ENCODE measurements at regions not wholly inside any gene's neighbourhood (a gene's known extent, or its start where the extent isn't known, plus 50 kb on each side); places are given as distances from the start of the nearest gene placed in this dataset.

DNA sequence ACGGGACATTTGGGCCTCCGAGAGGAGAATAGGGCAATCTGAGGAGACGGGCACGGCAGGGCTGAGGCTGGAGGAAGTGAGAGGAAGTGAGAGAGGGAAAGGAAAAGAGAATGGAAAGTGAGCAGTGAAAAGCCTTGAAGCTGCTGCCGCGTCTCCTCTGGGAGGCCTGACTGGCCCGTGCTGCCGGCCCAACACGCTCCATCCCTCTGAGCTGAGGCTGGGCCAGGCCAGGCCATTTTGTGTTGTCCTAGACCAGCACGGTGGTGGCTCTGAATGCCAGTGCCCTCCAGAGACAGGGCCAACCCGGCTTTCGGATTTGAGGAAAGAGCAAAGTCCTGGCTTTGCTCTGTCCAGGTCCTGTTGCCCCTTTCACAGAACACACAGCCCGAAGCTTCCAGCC lies 361.1 kb upstream of the SHH start:
- CTCF ChIA-PET, result no interaction called here
- TF ChIP-seq, protein P1, sequence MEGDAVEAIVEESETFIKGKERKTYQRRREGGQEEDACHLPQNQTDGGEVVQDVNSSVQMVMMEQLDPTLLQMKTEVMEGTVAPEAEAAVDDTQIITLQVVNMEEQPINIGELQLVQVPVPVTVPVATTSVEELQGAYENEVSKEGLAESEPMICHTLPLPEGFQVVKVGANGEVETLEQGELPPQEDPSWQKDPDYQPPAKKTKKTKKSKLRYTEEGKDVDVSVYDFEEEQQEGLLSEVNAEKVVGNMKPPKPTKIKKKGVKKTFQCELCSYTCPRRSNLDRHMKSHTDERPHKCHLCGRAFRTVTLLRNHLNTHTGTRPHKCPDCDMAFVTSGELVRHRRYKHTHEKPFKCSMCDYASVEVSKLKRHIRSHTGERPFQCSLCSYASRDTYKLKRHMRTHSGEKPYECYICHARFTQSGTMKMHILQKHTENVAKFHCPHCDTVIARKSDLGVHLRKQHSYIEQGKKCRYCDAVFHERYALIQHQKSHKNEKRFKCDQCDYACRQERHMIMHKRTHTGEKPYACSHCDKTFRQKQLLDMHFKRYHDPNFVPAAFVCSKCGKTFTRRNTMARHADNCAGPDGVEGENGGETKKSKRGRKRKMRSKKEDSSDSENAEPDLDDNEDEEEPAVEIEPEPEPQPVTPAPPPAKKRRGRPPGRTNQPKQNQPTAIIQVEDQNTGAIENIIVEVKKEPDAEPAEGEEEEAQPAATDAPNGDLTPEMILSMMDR (IDR thresholded peaks at IDR 0.05; ENCODE audit: control extremely low read depth, extremely low read depth, low read depth, missing control alignments), result no peak
- POLR2A ChIA-PET, result no interaction called here
- DNase-seq (ENCODE audit: extremely low spot score), result no peak

DNA sequence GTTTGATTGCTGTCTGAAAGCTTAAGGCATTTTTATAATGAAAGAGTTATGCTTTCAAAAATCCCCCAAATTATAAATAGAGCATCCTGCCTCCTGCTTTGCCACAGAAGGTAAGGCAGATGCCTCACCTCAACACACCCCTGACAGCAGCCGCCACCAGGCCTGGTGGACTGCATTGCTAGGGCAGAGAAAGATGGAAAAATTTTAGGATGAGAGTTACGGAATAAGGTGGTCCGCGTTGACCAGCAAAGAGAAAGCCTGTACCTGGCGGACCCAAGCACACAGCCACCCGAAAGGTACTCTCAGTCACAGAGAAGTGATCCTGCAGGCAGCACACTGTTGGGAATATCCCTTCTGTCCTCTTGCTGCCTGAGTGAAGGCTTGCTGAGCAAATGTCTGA lies 360.4 kb upstream of the SHH start:
- DNase-seq (ENCODE audit: extremely low spot score), result no peak
- CTCF ChIA-PET, result no interaction called here
- POLR2A ChIA-PET, result no interaction called here
- TF ChIP-seq, protein P1 (IDR thresholded peaks at IDR 0.05; ENCODE audit: control extremely low read depth, extremely low read depth, low read depth, missing control alignments), result no peak

DNA sequence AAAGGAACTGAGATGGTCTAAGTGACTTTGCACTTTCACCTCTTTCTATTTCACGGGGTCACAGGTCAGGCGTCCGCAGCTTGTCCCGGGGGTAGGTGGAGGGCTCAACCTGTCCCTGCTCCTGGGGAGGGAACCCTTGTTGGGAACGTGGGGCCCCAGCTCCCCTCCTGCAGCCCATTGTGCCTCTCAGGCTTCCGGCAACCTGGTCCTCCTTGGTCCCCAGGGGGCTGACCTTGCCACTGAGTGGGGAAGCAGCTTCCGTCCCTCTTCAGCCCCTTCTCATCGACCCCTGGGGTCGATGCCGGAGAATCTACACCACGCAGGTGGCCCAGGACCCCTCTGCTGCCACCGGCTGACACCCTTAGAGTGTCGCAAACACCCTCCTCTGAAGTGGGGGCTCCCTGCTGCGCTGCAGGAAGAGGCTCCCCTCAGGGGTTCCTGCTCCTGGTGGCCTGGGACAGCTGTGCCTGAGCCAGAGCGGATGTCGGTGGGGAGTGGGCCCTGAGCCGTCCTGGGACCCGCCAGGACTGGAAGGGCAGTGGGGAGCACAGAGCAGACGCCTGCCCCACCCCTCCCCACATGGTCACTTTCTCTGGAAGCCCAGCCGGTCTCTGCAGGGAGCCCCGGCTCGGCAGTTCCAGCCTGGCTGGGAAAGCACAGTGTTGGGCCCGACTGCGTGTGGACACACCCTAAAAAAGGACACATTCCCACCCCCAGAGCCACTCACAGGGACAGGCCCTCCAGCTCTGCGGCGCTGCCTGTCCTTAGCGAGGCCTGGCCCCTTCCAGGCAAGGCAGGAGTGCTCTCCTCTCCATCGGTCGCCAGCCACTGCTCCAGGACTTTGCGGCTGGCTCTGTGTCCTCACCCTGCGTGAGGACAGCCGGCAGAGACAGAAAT lies 357.5 kb upstream of the SHH start:
- CTCF ChIA-PET, result no interaction called here
- POLR2A ChIA-PET, result no interaction called here
- TF ChIP-seq, protein P1 (IDR thresholded peaks at IDR 0.05; ENCODE audit: control extremely low read depth, extremely low read depth, low read depth, missing control alignments), result no peak
- DNase-seq (ENCODE audit: extremely low spot score), result no peak

DNA sequence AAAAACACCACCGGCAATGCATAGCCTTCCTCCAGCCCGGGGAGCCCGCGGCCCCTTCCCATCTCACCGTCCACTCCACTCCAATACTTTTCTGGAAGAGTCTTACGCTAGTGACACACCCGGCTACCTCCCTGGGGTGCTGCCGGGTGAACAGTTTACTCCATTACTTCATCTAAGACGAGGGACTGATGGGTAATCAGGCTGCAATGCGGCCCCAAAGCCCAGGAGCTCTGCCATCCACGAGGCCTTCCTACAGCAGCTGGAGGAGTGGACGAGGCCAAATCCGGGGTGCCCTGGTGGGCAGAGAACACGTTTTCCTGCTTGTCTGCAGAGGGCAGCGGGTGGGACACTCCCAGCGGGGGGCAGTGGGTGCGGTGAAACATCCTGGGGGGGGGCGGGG lies 356.2 kb upstream of the SHH start:
- ChIA-PET POLR2A (no interaction called here), CTCF (no interaction called here)
- TF ChIP-seq, protein P1 (IDR thresholded peaks at IDR 0.05; ENCODE audit: control extremely low read depth, extremely low read depth, low read depth, missing control alignments), result no peak
- DNase-seq (ENCODE audit: extremely low spot score), result no peak

DNA sequence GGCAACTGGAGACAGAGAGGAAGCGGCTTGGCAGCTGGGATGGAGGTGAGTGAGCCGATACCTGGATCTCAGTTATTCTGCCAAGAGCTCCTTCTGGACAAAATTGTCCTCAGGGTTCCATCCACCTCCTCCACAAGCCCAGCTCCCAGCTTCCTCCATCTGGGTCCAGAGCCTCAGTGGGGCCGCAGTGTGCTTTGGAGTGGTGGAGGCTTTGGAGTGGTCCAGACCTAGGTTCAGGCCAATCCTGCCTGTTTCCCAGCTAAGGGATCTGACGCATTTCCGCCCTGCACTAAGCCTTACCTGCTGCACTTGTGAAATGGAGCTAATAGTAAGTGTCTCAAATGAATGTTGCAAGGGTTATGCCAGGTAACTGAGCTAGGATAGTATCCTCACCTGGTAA lies 355.7 kb upstream of the SHH start:
- CTCF ChIA-PET, result no interaction called here
- DNase-seq (ENCODE audit: extremely low spot score), result no peak
- POLR2A ChIA-PET, result no interaction called here
- TF ChIP-seq, protein P1 (IDR thresholded peaks at IDR 0.05; ENCODE audit: control extremely low read depth, extremely low read depth, low read depth, missing control alignments), result no peak

DNA sequence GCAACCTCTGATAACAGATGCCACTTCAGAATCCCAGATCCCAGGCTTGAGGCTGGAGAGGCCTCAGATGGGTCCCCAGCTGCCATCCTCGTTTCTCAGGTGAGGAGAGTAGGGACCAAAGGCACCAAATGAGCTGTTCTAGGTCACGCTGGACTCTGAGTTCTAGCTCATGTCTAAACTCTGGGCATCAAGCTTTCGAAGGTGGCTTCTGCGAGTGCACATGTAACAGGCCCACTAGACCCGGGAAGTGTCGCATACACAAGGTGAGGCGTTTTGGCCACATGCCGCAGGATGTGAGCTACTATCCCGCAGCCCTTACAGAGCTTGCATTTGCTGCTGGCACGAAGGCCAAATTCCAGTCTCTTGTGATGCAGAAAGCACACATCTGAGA lies 355.1 kb upstream of the SHH start:
- POLR2A ChIA-PET, result no interaction called here
- TF ChIP-seq, protein P1 (IDR thresholded peaks at IDR 0.05; ENCODE audit: control extremely low read depth, extremely low read depth, low read depth, missing control alignments), result no peak
- no peak for DNase-seq (ENCODE audit: extremely low spot score)
- CTCF ChIA-PET, result no interaction called here
